GM21390 (cell line): ENCODE measurements at regions not wholly inside any gene's neighbourhood (a gene's known extent, or its start where the extent isn't known, plus 50 kb on each side); places are given as distances from the start of the nearest gene placed in this dataset.

Experiments
- ATAC-seq: cut with Tn5 transposase; IDR thresholded peaks from one replicate; pipeline ENCODE4 v1.9.1; 2021; ENCODE audit not compliant: unreplicated experiment

- no peak for ATAC-seq
These were observed 209.7 kb downstream of the SNX19 start for GRCh38 chr11:130706572-130706971.

- ATAC-seq, result no peak
These were observed 209.1 kb downstream of the SNX19 start for GRCh38 chr11:130707217-130707616.

- ATAC-seq, result no peak
These were observed 206.7 kb downstream of the SNX19 start for GRCh38 chr11:130709531-130709930.

- ATAC-seq, result no peak
These were observed 206.3 kb downstream of the SNX19 start for GRCh38 chr11:130710021-130710420.

- ATAC-seq, result no peak
These were observed 205.7 kb downstream of the SNX19 start for GRCh38 chr11:130710497-130711012.

GRCh38 chr11:130711193-130711592, 205.1 kb downstream of the SNX19 start:
- no peak for ATAC-seq

GRCh38 chr11:130712480-130712879, 203.8 kb downstream of the SNX19 start:
- ATAC-seq, result no peak

- ATAC-seq, result no peak
These were observed 201.0 kb downstream of the SNX19 start for GRCh38 chr11:130715085-130715876.

- ATAC-seq, result no peak
These were observed 200.4 kb downstream of the SNX19 start for GRCh38 chr11:130715877-130716220.

GRCh38 chr11:130718120-130718519, 198.2 kb downstream of the SNX19 start:
- no peak for ATAC-seq

GRCh38 chr11:130719220-130719915, 196.9 kb downstream of the SNX19 start:
- no peak for ATAC-seq

GRCh38 chr11:130720232-130721022, 195.9 kb downstream of the SNX19 start:
- ATAC-seq, result no peak

- no peak for ATAC-seq
These were observed 195.1 kb downstream of the SNX19 start for GRCh38 chr11:130721023-130721681.

- no peak for ATAC-seq
These were observed 194.5 kb downstream of the SNX19 start for GRCh38 chr11:130721736-130722135.

- no peak for ATAC-seq
These were observed 193.9 kb downstream of the SNX19 start for GRCh38 chr11:130722401-130722800.

GRCh38 chr11:130725421-130726233, 190.7 kb downstream of the SNX19 start:
- no peak for ATAC-seq

GRCh38 chr11:130726234-130727037, 189.8 kb downstream of the SNX19 start:
- no peak for ATAC-seq

GRCh38 chr11:130727157-130728119, 188.8 kb downstream of the SNX19 start:
- no peak for ATAC-seq
